IMR-90 (cell line): ENCODE measurements at regions not wholly inside any gene's neighbourhood (a gene's known extent, or its start where the extent isn't known, plus 50 kb on each side); places are given as distances from the start of the nearest gene placed in this dataset.

Experiments
- CTCF ChIP-seq: conservative IDR thresholded peaks from 2 replicates; pipeline ENCODE4 v1.5.1; 2012; ENCODE audit warnings: mild to moderate bottlenecking, low read depth, low read length, improper control_type of control experiment
- MXI1 ChIP-seq: IDR thresholded peaks from 2 replicates; pipeline ENCODE4 v1.6.1; 2012; ENCODE audit warnings: low read depth, mild to moderate bottlenecking, low read length, moderate library complexity, borderline replicate concordance
- POLR2A ChIP-seq: IDR thresholded peaks from 2 replicates; pipeline ENCODE4 v1.6.1; 2012; ENCODE audit warnings: mild to moderate bottlenecking, low read depth, low read length
- SMC3 ChIP-seq: fragments of 150-350 bp; IDR thresholded peaks from 2 replicates; pipeline ENCODE4 v1.6.1; 2016; ENCODE audit warnings: low read depth, mild to moderate bottlenecking, antibody characterized with exemption, low read length, moderate library complexity
- USF2 ChIP-seq: fragments of 150-350 bp; IDR thresholded peaks from 2 replicates; pipeline ENCODE4 v1.6.1; 2017; ENCODE audit warnings: mild to moderate bottlenecking, antibody characterized with exemption, low read length, low read depth

- TF ChIP-seq SMC3 = no peak
- TF ChIP-seq POLR2A = no peak
- no peak for TF ChIP-seq MXI1
- no peak for TF ChIP-seq CTCF
- no peak for TF ChIP-seq USF2
Observed at GRCh38 chr3:64290161-64290560, 64.9 kb upstream of the PRICKLE2 start.
